Right lobe of liver (tissue), 4 donors: ENCODE measurements at regions not wholly inside any gene's neighbourhood (a gene's known extent, or its start where the extent isn't known, plus 50 kb on each side); places are given as distances from the start of the nearest gene placed in this dataset.

Source experiments
- CTCF ChIP-seq, 4 donors: fragments of 200-600 bp in 3 of 4; fragments of 450-650 bp in 1 of 4; IDR thresholded peaks; one replicate each; pipeline versions ENCODE4 v1.5.1 to v1.8.0; 2016 to 2022; ENCODE audit warnings: antibody characterized with exemption in 4 of 4, mild to moderate bottlenecking in 2 of 4
- POLR2A ChIP-seq: fragments of 450-650 bp; IDR thresholded peaks from one replicate; pipeline ENCODE4 v1.6.1; 2017; ENCODE audit warnings: antibody characterized with exemption, mild to moderate bottlenecking
- donor health status: DM: no; HTN: no; CAD: no.
- donor health status: DM: no; HTN: no; CAD: no.
- donor health status: DM: no; HTN: yes; CAD: no.

DNA sequence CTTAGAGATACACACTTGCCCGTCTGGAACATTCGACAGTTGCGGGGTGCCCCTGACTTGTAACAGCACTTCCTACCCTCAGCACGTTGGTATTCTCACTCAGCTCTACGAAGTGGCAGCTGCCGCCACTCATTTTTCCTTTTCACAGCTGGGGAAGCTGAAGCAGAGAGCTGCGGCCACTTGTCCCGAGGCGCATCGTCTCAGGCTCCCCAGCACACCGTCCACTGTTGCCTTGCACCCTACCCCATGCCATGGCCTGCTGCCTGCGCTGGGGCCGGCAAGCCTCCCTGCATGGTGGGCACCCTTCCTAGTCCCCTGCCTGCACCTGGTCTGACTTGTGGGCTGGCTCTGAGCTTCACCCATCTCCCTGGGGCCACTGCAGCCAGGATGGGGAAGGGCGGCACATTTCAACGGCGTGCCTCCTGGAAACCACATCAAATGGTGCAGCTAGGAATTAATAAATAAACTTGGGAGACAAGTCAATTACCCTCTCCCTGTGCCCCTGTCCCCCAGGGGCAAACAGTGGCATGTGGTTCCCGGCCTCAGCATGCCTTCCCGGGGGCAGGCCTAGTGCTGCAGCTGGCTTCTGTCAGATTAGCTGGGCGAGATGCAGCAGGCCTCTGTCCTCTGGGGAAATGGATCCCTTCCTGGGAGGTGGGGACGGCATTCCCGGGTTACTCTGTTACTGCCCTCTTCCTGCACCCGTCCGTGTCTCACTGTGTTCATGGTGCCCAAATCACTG is 64.7 kb upstream of the HAAO start:
- TF ChIP-seq CTCF (IDR thresholded peaks at IDR 0.05), result no peak
- no peak for TF ChIP-seq POLR2A
